ENCODE measurements at regions not wholly inside any gene's neighbourhood (a gene's known extent, or its start where the extent isn't known, plus 50 kb on each side); places are given as distances from the start of the nearest gene placed in this dataset.

- Mint-ChIP-seq H3K9me3 (ENCODE audit: insufficient read depth) (peaks cover 2% of the 10 kb centered on the region), H3K27ac (no peak overlapping the region), H3K4me3 (no peak overlapping the region), H3K27me3 (no peaks in the 10 kb centered on the region), H3K4me1 (no peaks in the 10 kb centered on the region)
- WGBS (ENCODE audit: insufficient coverage): no CpG with 5 or more reads among the region's 4 CpGs
- H3K36me3 ChIP-seq (replicated peaks in 1 of 2; ENCODE audit: control extremely low read depth in 1 of 2, control insufficient read depth in 1 of 2, extremely low read depth in 1 of 2, insufficient read depth in 2 of 2, low read length in 1 of 2): no peaks in the 10 kb centered on the region
- TF ChIP-seq EZH2 (IDR thresholded peaks at IDR 0.05; ENCODE audit: borderline replicate concordance, insufficient read depth, low read depth, low read length, poor library complexity, severe bottlenecking) (no peak), CTCF (IDR thresholded peaks at IDR 0.05) (no peak)
- H3K9ac ChIP-seq (ENCODE audit: low read length): no peak overlapping the region
- peaks cover 0 to 4% (median 3%) of the 10 kb centered on the region in 3 donors for H3K9me3 ChIP-seq (ENCODE audit: control extremely low read depth in 1 of 3, control insufficient read depth in 2 of 3, insufficient read depth in 1 of 3, low read length in 2 of 3)
- no peaks in the 10 kb centered on the region for H4K20me1 ChIP-seq (ENCODE audit: control insufficient read depth, insufficient read depth, low read length, poor library complexity, severe bottlenecking)
- ChIA-PET POLR2A (no interaction called here), CTCF (no interaction called here)
- H3K4me2 ChIP-seq (replicated peaks; ENCODE audit: low read depth, low read length, poor library complexity, severe bottlenecking): no peak overlapping the region
- H3K79me2 ChIP-seq (ENCODE audit: control insufficient read depth, insufficient read depth, low read length): no peaks in the 10 kb centered on the region
- intact Hi-C loops (cut with micrococcal nuclease): no loop called here
- H3K27ac ChIP-seq (ENCODE audit: low read length in 2 of 2): no peak overlapping the region
- no peaks in the 10 kb centered on the region for H3K27me3 ChIP-seq (replicated peaks in 1 of 4; ENCODE audit: control extremely low read depth in 1 of 4, control insufficient read depth in 3 of 4, insufficient read depth in 4 of 4, low read length in 3 of 4)
- H2AFZ ChIP-seq (ENCODE audit: insufficient read depth, low read depth, low read length, poor library complexity, severe bottlenecking): no peak overlapping the region
- DNase-seq (no peak), ATAC-seq (ENCODE audit: low read depth) (no peak)
- H3K4me1 ChIP-seq (ENCODE audit: control insufficient read depth in 2 of 2, insufficient read depth in 2 of 2, low read length in 2 of 2): no peaks in the 10 kb centered on the region
- no peak overlapping the region for H3K4me3 ChIP-seq (ENCODE audit: control extremely low read depth in 1 of 5, extremely low read depth in 1 of 5, insufficient read depth in 1 of 5, low read depth in 2 of 5, low read length in 4 of 5)
Measured at GRCh38 chr16:79750311-79750710, 149.8 kb upstream of the MAF start.

GRCh38 chr16:79748629-79749028 lies 148.1 kb upstream of the MAF start:
- Histone ChIP-seq H4K20me1 (ENCODE audit: control insufficient read depth, insufficient read depth, low read length, poor library complexity, severe bottlenecking) (no peaks in the 10 kb centered on the region), H3K9me3 (ENCODE audit: control extremely low read depth in 1 of 3, control insufficient read depth in 2 of 3, insufficient read depth in 1 of 3, low read length in 2 of 3) (peaks cover 0 to 4% (median 3%) of the 10 kb centered on the region in 3 donors), H3K27ac (ENCODE audit: low read length in 2 of 2) (no peak overlapping the region), H2AFZ (ENCODE audit: insufficient read depth, low read depth, low read length, poor library complexity, severe bottlenecking) (no peak overlapping the region), H3K4me2 (replicated peaks; ENCODE audit: low read depth, low read length, poor library complexity, severe bottlenecking) (no peak overlapping the region), H3K36me3 (replicated peaks in 1 of 2; ENCODE audit: control extremely low read depth in 1 of 2, control insufficient read depth in 1 of 2, extremely low read depth in 1 of 2, insufficient read depth in 2 of 2, low read length in 1 of 2) (no peaks in the 10 kb centered on the region), H3K27me3 (replicated peaks in 1 of 4; ENCODE audit: control extremely low read depth in 1 of 4, control insufficient read depth in 3 of 4, insufficient read depth in 4 of 4, low read length in 3 of 4) (no peaks in the 10 kb centered on the region), H3K9ac (ENCODE audit: low read length) (no peak overlapping the region), H3K4me3 (ENCODE audit: control extremely low read depth in 1 of 5, extremely low read depth in 1 of 5, insufficient read depth in 1 of 5, low read depth in 2 of 5, low read length in 4 of 5) (no peak overlapping the region), H3K4me1 (ENCODE audit: control insufficient read depth in 2 of 2, insufficient read depth in 2 of 2, low read length in 2 of 2) (no peaks in the 10 kb centered on the region), H3K79me2 (ENCODE audit: control insufficient read depth, insufficient read depth, low read length) (no peaks in the 10 kb centered on the region)
- ChIA-PET CTCF (no interaction called here), POLR2A (no interaction called here)
- Mint-ChIP-seq H3K4me3 (no peak overlapping the region), H3K27me3 (no peaks in the 10 kb centered on the region), H3K9me3 (ENCODE audit: insufficient read depth) (peaks cover 2% of the 10 kb centered on the region), H3K4me1 (no peaks in the 10 kb centered on the region), H3K27ac (no peak overlapping the region)
- DNase-seq (no peak), ATAC-seq (ENCODE audit: low read depth) (no peak)
- TF ChIP-seq CTCF (IDR thresholded peaks at IDR 0.05) (no peak), EZH2 (IDR thresholded peaks at IDR 0.05; ENCODE audit: borderline replicate concordance, insufficient read depth, low read depth, low read length, poor library complexity, severe bottlenecking) (no peak)
- WGBS (ENCODE audit: insufficient coverage): 94% methylated on average over 2 of the region's 2 CpGs
- intact Hi-C loops (cut with micrococcal nuclease): no loop called here
